ENCODE measurements at regions not wholly inside any gene's neighbourhood (a gene's known extent, or its start where the extent isn't known, plus 50 kb on each side); places are given as distances from the start of the nearest gene placed in this dataset.
A peak's percentile ranks its signal among the peaks of the same experiment; 100 is the strongest.

DNA sequence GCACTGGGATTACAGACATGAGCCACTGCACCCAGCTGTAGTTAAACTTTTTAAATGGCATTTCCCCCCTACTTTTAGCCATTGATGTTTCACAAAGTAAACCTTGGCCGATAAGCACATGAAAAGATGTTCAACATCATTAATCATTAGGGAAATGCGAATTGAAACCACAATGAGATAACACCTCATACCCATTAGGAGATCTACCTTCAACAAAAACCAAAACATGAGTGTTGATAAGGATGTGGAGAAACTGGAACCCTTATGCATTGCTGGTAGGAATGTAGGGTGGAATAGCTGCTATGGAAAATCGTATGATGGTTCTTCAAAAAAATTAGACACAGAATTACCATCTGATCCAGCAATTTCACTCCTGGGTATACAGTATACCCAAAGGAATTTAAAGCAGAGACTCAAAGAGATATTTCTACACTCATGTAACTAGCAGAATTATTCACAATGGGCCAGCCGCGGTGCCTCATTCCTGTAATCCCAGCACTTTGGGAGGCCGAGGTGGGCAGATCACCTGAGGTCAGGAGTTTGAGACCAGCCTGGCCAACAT lies 286.5 kb upstream of the JARID2 start:
- DNase-seq (ENCODE audit: low spot score) = no peak

DNA sequence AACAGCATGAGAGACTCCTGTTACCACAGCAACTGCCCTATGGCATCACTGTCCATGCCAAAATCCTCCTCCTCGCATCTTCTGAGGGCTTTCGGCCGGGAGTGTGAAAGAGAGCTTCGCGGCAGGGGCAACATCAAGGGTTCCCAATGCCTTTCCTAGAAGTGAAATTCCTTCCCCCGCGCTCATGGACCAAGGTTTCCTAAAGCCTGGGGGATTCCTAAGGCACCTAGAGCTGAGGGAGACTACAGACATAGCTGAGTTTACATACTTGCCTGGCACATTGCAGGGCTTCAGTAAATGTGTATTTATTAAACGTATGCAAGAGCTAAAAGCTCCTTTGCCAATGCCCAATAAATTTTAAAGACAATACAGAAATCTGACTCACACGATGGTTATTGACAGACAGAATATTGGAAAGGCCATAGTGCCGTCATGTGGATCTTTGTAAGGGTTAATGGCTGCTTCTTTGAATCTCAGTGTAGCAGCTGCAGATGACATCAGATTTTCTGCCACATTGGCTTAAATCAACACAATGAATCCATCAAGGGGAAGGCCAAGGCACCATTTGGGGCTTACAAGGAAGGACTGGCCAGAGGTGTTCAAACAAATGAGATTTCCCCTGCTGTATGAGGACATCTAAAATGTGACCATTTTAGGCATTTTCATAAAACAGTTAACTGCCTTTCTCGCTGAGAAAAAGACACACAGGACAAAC lies 281.2 kb upstream of the JARID2 start:
- DNase-seq (ENCODE audit: low spot score) = no peak

DNA sequence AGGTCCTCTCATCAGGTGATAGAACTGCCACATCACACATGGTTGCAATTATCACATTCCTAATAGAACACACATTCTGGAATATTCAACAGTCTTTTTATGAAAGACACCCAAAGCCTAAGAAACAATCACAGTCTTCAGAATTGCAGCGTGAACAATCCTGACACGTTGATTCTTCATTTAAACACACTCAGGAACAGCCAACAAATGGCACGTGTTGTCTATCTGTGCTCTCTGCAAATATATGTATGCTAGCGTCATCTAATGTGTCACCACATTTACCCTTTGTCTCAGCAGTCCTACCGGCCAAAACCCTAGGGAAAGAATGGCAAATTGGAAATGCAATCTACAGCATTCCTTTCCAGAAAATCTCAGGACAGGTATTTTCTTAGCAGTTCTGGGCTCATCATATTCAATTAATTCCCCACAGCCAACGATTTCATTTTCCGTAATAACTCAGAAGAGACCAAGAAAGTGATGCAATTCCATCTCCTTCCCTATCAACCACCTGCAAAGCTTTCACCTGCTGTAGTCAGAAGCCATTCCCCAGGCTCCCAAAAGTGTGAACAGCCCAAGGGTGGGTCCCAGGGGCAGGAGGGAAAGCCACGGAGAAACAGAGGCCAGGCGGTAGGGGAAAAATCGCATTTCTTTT lies 280.3 kb upstream of the JARID2 start:
- DNase-seq (ENCODE audit: low spot score) = no peak

DNA sequence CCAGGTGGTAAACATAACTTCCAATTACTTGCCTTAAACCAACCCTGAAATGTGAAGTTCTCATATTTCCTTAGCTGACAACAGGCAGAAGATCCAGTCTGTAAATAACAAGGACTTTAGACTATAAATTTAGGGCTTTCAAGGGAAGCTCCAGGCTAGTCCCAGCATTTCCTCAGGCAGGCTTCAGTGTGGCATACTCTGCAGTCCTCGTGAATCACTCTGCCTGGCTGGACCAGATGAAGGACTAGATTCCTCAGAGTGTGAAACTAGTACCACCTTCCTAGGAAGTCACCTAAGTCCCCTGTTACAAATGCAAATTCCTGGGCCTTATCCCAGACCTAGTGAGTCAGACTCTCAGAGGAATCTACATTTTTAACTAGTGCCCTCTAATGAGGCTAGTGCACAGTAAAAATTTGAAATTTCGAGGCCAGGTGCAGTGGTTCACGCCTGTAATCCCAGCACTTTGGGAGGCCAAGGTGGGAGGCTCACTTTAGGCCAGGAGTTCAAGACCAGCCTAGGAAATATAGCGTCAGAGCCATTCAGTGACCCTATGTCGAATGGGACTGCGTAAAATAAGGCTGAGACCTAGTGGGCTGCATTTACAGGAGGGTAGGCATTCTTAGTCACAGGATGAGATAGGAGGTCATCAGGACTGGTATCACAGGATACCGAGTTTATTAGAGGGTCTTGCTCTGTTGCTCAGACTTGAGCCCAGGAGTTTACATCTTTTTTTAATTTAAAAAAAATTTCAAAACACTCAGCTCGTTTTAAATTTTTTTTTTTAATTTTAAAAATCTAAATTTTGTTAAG lies 279.6 kb upstream of the JARID2 start:
- DNase-seq (ENCODE audit: low spot score) = no peak

DNA sequence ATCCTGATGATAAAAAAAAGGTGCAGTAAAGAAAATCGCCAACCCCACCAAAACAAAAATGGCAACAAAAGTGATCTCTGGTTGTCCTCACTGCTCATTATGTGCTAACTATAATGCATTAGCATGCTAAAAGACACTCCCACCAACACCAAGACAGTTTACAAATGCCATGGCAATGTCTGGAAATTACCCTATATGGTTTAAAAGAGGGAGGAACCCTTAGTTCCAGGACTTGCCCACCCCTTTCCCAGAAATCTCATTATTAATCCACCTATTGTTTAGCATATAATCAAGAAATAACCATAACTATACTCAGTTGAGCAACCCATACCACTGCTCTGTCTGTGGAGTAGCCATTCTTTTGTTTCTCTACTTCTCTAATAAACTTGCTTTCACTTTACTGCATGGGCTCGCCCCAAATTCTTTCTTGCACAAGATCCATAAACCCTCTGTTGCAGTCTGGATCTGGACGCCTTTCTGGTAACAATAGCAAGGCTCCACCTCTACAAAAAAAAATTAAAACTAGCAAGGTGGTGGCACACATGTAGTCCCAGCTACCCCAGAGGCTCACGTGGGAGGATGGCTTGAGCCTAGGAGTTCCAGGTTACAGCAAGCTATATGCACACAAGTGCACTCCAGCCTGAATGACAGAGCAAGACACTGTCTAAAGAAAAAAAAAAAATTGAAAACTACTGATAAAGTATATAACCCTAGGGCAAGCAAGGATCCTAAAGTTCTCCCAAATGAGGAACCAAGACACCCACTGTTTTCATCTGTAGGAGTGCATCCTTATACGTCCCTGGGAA lies 278.8 kb upstream of the JARID2 start:
- DNase-seq (ENCODE audit: low spot score) = no peak

DNA sequence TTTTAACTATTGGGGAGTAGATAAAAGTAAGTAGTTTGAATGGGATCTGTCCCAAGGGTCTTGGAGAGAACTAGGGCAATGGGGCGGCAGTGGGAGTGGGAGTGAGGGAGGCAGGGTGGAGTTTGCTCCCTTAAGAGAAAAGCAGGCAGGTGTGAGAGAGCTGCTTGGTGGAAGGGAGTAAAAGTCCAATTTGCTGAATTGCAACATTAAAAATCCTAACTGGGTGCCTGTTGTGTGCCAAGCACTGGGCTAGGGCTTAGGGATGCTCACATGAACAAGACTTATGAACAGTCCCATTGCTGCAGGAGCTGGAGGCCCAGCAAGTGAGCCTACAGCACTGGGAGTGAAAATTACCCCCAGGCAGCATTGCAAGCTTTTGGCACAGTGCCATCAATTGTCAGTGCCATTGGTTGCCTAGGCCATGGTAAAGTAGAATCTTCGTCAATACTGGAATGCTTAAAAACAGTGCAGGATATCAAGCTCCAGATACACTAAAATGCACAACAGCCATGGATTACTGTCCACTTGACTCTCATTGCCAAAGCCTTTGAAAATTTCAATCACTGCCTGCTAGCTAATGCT lies 277.7 kb upstream of the JARID2 start:
- DNase-seq (ENCODE audit: low spot score) = no peak

DNA sequence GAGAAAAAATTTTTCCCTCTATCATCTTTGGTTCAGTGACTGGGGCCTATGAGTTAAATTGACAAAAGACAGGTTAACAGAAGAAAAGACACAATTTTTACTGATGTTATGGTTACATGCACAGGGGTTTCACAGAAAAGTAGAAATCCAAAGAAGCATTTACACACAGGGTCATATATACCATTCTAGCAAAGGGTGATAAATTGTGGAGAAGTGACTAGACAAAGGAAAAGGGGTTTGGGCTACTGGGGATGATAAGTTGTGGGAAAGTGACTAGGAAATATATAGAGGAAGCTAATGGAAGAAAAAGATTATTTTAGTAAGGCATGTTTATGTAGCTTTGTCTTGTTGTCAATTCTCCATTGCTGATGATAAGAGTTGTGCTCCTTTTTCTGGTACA lies 276.7 kb upstream of the JARID2 start:
- no peak for DNase-seq (ENCODE audit: low spot score)

DNA sequence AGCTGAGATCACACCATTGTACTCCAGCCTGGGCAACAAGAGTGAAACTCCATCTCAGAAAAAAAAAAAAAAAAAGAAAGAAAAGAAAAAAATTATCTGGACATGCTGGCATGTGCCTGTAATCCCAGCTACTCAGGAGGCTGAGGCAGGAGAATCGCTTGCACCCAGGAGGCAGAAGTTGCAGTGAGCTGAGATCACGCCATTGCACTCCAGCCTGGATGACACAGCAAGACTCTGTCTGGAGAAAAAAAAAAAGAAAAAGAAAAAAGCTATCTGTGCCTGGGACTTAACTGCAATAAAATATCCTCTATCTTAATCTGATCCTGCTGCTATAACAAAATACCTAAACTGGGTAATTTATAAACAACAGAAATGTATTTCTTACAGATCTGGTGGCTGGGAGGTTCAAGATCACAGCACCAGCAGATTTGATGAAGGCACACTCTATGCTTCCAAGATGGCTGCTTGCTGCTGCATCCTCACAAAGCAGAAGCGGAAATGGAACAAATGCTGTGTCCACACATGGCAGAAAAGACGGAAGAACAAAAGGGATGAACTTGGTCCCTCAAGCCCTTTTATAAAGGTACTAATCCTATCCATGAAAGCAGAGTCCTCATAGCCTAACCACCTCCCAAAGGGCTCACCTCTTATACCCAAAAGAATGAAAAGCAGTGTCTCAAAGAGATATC lies 273.3 kb upstream of the JARID2 start:
- DNase-seq (ENCODE audit: low spot score) = no peak

DNA sequence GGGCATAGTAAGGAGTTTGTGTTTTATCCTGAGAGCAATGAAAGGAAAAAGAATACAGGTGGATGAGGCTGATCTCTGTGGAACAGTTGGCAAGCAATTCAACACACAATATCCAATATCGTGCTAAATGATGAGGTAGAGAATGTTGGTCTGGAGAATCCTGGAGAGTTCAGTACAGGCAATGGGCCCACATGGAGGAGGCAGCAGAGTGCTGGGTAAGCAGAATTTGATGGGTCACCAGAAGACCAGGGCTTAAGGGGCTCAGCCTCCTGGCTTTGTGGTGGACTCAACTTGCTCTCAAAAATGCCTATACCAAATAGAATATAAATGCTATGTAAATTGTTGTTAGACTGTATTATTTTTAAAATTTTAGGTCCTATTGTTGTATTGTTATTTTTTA lies 271.5 kb upstream of the JARID2 start:
- no peak for DNase-seq (ENCODE audit: low spot score)

DNA sequence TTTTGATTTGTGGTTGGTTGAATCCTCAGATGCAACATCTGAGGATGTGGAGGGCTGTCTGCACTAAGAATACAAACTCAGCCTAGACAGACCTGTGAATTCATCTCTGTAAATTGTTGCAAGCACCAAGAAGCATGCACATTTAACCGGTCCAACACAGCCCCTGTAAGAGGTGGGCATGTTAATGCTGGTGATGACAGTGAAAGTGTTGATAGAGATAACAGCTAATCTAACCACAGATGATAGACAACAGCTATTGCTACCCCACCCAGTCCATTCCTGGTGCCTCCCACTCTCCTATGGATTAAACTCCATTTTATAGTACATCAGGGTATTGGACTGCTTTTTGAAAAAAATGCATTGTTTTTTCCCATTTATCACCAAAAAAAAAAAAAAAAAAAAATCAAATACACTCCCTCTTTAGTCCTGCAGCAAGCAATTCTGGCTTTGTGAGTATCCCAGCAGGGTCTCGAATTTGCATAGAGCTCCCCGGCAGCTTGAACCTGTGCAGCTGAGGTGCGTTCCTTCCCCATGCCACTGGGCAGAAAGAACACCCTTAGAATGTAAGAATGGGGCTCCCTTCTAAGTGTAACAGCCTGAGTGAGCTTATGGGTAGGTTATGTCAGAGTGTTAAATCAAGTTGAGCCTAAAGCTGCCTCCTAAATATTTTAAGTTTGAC lies 270.9 kb upstream of the JARID2 start:
- no peak for DNase-seq (ENCODE audit: low spot score)

DNA sequence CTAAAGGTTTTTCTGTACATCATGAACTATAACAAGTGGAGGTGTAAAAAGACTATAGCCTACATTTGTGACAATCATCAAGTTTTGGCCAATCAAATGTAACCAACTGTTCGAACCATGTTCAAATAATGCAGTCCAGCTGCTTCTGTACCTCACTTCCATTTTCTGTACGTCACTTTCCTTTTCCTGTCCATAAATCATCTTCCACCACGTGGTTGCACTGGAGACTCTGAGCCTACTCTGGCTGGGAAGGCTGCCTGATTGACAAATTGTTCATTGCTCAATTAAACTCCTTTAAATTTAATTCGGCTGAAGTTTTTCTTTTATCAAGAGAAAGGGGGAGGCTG lies 270.4 kb upstream of the JARID2 start:
- DNase-seq (ENCODE audit: low spot score) = peak; percentile 38

DNA sequence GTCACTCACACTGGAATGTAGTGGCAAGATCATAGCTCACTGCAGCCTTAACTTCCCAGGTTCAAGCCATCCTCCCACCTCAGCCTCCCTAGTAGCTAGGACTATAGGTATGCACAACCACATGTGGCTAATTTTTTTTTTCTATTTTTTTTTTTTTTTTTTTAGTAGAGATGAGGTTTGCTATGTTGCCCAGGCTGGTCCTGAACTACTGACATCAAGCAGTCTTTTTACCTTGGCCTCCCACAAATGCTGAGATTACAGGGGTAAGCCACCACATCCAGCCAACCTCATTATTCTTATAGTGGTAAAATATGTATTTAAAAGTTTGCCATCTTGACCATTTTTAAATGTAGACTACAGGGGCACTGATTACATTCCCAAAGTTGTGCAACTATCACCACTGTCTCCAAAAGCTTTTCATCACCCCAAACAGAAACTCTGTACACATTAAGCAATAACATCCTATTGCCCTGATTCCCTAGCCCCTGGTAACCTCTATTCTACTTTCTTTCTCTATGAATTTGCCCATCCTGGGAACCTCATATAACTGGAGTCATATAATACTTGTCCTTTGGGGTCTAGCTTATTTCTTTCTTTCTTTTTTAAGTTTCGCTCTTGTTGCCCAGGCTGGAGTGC lies 268.0 kb upstream of the JARID2 start:
- DNase-seq (ENCODE audit: low spot score) = no peak

DNA sequence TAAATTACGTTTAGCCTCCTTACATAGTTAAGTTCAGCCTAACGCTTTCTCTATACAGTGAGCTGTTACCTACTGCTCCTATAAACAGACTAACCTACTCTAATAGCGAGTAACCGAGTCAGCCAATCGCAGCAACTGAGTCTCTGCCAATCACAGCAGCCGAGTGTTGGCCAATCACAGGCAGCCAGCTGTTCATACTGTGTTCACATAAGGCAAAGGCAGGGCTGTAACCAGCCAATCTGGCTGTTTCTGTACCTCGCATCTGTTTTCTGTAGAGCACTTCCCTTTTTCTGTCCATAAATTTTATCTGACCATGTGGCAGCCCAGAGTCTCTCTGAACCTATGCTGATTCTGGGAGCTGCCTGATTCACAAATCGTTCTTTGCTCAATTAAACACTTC lies 263.9 kb upstream of the JARID2 start:
- DNase-seq (ENCODE audit: low spot score) = no peak

DNA sequence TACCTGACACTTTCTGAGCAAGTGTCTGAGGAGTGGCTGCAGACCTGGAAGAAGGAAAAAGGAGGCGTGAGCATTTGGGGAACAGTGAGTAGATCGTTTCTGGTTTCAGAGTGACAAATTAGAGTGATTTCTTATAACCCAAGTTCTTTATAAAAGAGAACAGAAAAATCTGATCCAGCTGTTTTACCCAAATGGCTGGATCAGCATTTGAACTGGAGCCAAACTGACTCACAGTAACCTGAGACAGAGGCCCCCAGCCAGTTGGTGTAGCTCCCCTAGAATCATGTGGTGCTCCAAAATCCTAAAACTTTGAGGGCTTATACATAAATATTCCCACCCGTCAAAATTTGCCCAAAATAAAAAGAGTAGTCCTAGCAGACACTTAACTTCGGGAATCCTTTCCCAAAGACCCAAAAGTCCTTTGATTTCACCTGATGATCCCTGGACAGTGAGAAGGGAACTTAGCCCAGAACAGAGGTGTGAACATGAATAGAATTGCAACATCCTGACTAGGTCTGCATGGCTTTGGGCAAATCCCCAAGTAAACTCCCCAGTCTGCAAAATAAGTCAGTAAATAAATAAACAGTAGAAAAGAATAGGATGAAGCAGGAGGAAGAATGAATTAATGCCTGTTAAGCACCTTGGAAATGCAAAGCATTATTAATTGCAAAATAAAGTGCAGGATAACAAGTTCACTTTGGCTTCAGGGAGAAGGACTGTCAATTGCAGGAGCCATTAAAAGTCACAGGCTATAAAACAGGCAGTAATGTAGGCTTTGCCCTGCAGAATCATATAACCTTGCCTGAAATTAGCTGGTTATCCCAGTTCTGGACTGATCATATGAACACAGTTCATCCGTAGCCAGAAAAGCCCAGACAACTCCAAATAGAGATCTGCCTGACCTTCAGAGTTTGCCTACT lies 262.0 kb upstream of the JARID2 start:
- no peak for DNase-seq (ENCODE audit: low spot score)

DNA sequence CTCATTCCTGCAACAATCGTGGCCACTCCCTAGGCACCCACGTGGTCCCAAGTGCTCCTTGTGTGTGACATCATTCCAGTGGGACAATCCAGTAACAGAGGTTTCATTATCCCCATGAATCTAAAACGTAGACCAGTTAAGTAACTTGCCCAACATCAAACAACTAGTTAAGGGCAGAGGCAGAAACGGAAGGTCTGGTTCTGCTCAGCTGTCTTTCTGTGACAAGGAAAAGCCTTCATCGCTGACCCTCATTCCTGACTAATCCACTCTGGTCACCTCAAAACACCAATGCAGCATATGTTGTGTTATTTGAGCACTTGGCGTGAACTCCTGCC lies 261.4 kb upstream of the JARID2 start:
- DNase-seq (ENCODE audit: low spot score) = peak; percentile 43

DNA sequence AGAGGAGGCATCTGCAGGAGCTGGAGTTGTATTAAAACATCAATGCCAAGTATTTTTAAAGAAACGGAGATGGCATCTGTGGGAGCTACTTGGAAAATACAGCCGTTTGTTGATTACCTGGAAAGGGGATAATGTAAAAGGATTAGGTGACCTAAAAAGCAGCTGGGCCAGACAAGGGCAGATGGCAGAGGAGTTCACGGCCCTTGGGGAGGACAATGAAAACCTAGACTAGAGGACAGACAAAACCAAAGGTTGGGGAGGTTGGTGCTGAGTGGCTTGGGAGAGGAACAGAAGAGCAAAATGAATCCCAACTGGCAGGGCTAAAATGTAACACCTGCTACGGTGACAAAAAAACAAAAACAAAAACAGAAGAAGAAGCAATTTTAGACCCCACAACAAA lies 260.5 kb upstream of the JARID2 start:
- no peak for DNase-seq (ENCODE audit: low spot score)

DNA sequence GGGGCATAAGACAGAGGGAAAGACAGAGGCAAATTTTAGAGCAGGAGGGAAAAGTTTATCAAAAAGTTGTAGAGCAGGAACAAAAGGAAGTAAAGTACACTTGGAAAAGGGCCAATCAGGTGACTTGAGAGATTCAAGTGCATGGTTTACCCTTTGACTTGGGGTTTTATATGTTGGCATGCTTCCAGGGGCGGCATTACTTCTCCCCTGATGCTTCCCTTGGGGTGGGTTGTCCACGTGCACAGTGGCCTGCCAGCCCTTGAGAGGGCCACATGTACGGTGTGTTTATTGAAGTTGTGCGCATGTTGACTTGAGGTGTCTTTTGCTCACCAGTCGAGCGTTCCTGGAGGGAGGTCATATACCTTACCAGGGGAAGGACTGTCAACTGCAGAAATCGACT lies 259.5 kb upstream of the JARID2 start:
- DNase-seq (ENCODE audit: low spot score) = no peak

DNA sequence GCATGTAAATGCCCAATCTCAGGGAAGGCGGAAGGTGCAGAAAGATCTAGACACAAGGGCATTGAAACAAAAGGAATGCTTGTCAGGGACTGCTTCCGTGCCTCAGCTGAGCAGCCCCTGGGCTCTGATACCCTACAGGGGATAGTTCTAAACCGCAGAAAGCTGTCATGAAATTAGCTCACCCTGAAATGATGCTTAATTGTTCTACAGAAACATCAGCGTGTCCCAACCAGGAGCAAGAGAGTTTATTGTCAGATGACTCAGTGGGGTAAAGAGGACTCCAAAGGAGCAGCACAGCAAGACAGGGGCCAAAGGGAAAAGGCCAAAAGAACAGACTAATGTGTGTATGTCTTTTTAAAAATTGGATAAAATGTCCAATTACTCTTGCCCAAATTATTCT lies 258.4 kb upstream of the JARID2 start:
- no peak for DNase-seq (ENCODE audit: low spot score)

DNA sequence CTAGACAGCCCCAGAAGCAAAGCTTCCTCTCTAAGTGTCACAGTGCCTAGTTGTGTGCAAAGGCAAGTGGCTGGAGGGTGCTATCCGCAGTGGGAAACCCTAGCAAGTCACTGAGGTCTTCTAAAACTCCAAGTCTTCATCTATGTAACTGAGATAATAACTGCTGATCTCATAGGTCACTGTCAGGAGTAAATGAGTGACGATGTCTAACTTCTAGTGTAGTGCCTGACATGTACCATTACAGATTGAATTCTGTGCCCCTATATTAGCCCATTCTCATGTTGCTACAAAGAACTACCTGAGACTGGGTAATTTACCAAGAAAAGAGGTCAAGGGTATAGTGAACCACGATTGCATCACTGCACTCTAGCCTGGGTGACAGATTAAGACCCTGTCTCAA lies 253.5 kb upstream of the JARID2 start:
- DNase-seq (ENCODE audit: low spot score) = no peak
